Activated T-cell treated with anti-CD3 and anti-CD28 coated beads for 4 hours (primary cell): ENCODE measurements at regions not wholly inside any gene's neighbourhood (a gene's known extent, or its start where the extent isn't known, plus 50 kb on each side); places are given as distances from the start of the nearest gene placed in this dataset.
"Not testable (repeated sequence)": the region's sequence is repeated elsewhere in the genome, so short reads cannot be mapped to it uniquely, and the experiment has no call there.

Experiments
- DNase-seq: peaks from one replicate; pipeline ENCODE4 v3.0.0-alpha.2; 2020

- DNase-seq, result no peak
Measured at GRCh38 chr9:135344915-135345500, 134.6 kb upstream of the PPP1R26 start.

- DNase-seq, result no peak
Measured at GRCh38 chr9:135345775-135346433, 133.7 kb upstream of the PPP1R26 start.

DNA sequence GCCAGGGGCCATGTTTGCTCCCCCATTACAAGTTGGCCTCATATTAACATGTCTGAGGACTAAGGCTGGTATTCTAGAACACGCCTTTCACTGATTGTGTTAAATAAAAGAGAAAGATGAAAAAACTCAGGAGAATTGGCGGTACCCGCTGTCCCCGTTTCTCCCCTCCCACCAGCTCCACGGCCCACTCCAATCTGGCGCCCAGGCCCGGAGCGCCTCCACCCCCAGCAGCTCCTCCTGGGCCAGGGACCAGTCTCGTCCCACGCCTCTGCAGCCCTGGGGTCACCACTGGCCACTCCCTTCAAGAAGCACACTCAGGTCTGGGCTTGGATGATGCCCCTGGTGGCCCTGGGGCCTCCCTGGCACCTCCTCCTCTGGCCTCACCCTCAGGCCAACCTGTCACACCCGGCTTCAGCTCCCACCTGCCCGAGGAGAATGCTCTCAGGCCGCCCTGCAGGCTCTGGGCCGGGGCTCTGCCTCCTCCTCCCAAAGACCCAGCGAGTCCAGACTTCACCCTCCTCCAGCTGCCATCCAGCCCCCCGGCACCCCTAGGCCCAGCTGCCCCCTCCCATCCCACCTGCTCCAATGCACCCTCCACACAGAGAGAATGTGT lies 133.0 kb upstream of the PPP1R26 start:
- no peak for DNase-seq

GRCh38 chr9:135347461-135347860 lies 132.1 kb upstream of the PPP1R26 start:
- no peak for DNase-seq

- DNase-seq, result no peak
Measured at GRCh38 chr9:135348076-135348787, 131.3 kb upstream of the PPP1R26 start.

GRCh38 chr9:135348788-135349150 lies 130.8 kb upstream of the PPP1R26 start:
- DNase-seq, result no peak

DNA sequence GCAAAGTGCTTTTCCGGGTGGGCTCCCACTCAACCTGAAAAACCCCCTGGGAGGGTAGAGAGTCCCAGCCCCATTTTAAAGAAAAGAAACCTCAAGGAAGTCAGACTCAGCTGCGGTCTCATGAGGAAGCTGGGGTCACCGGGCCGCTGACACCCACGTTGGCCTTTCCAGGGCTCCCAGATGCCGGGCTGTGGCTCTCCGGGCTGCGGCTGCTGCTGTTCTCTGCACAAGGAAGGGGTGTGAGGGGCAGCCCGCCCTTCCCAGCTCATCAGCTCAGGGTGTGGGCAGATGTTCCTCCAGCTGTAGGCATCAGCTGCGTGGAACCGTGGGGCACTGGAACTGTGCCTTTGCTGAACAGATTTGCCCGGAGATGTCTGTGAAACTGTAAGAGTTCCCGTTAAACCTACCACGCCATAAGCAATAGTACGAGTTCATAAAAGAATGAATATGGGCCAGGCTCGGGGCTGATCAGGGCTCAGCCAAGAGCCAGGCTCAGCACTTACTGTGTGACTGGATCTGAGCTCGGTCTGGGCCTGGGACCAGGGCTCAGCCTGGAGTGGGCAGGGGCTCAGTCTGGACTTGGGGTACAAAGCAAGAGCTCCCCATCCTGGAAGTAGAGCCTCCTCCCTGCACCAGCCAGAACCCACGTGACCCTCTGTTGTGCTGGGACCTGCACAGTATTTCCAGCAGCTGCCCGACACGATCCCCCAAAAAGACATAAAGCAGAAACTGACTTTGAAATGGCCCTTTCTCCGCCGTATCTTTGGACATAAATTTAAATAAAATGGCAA lies 130.2 kb upstream of the PPP1R26 start:
- no peak for DNase-seq

- DNase-seq, result no peak
Measured at GRCh38 chr9:135350003-135350315, 129.6 kb upstream of the PPP1R26 start.

- DNase-seq, result no peak
Measured at GRCh38 chr9:135353935-135354334, 125.6 kb upstream of the PPP1R26 start.

- no peak for DNase-seq
Measured at GRCh38 chr9:135355521-135356011, 124.0 kb upstream of the PPP1R26 start.

DNA sequence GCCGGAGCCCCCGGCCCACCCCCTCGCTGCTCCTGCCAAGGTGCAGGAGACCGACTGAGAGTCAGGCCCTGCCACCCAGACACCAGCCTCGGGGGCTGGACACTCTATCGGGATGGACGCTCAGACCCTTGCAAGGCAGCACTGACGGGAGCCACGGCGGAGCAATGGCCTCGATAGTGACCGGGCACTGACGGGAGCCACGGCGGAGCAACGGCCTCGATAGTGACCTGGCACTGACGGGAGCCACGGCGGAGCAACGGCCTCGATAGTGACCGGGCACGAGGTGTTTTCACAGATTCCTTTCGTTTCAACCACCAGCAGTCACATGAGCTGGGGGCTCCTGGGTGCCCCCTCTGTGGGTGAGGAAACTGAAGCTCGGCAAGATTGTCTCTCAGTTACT lies 123.6 kb upstream of the PPP1R26 start:
- no peak for DNase-seq

DNA sequence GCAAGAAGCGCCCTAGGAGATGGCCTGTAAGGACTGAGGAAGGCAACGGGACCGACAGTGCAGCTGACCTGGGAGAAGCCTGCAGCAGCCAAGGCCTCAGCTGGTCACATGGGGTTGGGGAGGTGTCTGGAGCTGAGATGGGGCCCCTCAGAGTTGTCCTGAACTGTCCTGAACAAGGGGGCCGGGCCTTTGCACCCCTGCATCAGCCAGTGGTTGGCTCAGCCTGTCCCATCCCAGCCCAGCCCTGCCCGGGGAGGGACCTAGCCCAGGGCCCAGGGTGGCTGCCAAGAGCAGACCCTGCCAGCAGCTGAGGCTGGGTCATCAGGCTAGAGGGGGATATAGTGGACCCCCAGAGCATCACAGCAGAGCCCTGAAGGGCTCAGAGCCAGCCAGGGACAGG lies 122.8 kb upstream of the PPP1R26 start:
- DNase-seq, result no peak

GRCh38 chr9:135357863-135358551 lies 121.6 kb upstream of the PPP1R26 start:
- DNase-seq, result no peak

- no peak for DNase-seq
Measured at GRCh38 chr9:135358552-135358940, 121.0 kb upstream of the PPP1R26 start.

DNA sequence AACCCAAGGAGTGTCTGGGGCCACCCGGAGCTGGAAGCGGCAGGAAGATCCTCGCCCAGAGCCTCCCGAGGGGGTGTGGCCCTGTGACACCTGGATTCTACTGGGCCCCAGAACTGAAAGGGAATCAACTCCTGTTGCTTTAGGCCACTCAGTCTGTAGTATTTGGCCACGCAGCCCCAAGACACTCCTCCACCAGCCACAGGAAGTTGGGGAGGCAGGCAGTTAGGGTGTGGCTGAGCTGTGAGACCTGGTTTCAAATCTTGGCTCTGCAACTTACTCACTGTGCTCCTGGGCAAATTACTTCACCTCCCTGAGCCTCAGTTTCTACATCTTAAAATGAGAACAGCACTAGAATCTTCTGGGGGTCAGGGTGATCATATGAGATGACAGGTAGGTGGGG lies 119.8 kb upstream of the PPP1R26 start:
- DNase-seq, result no peak

- DNase-seq, result no peak
Measured at GRCh38 chr9:135360617-135361016, 119.0 kb upstream of the PPP1R26 start.

- not testable (repeated sequence) for DNase-seq
Measured at GRCh38 chr9:135361668-135362067, 117.9 kb upstream of the PPP1R26 start.

GRCh38 chr9:135363596-135363995 lies 116.0 kb upstream of the PPP1R26 start:
- no peak for DNase-seq

DNA sequence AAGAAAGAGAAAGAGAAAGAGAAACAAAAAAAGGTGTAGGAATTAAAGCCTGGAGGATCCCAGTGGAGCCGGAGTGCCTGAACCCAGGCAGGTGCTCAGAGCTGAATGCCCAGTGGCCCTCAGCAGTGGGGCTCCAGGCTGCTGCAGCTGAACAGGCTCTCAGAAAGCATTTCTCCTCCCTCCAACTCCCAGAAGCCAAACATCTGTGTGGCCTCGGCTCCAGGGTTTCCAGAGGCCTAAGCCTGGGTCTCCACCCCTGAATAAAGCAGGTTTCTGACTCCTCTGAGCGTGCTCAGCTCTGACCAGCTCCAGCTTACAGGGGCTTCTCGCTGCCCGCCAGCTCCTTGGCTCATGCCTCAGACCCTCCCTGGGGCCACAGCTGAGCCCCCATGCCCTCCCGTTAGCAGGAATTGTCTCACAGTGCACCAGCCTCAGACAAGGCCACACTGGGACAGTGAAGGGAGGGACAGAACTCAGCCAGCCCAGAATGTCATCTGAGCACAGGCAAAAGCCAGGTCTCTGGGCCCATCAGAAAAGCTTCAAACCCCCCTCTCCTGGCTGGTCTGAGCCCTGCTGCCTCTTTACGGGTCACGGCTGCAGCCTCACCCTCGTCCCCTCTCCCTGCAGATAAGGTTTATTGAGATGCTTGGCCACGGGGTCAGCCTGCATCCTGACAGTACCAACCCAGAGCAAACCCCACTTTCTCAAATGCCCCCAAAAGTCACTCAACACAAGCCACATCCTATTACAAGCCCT lies 114.4 kb upstream of the PPP1R26 start:
- no peak for DNase-seq

- DNase-seq, result no peak
Measured at GRCh38 chr9:135366104-135366503, 113.5 kb upstream of the PPP1R26 start.

- DNase-seq, result no peak
Measured at GRCh38 chr9:135369412-135369990, 110.1 kb upstream of the PPP1R26 start.
